SK-N-SH (cell line): ENCODE measurements at regions not wholly inside any gene's neighbourhood (a gene's known extent, or its start where the extent isn't known, plus 50 kb on each side); places are given as distances from the start of the nearest gene placed in this dataset.

Source experiments
- CTCF ChIA-PET: fragments of 300-600, 350-600 bp; formaldehyde crosslinking; extraction: SDS; loops from one replicate; lab custom pipeline; 2021; lab: Yijun Ruan, JAX
- POLR2A ChIA-PET: fragments of 350-600 bp; sonication (Branson Sonifier 250); formaldehyde crosslinking; extraction: SDS; loops from one replicate; lab custom pipeline; 2020; ENCODE audit warnings: antibody characterized with exemption, inconsistent platforms; lab: Yijun Ruan, JAX
- DNase-seq: peaks from one replicate; pipeline ENCODE4 v3.0.0; 2012
- H2AFZ ChIP-seq: fragments of 200-600 bp; sonication (generic); 2 replicates; pipeline ENCODE4 v1.8.1; 2016; ENCODE audit warnings: antibody characterized with exemption, mild to moderate bottlenecking, low read depth
- H3F3A ChIP-seq: fragments of 200-600 bp; sonication (generic); replicated peaks from 2 replicates; pipeline ENCODE3; 2016; ENCODE audit warnings: antibody characterized with exemption, mild to moderate bottlenecking; ENCODE audit not compliant: insufficient read depth
- H3K27ac ChIP-seq, 2 experiments: fragments of 200-500 bp in 1 of 2; fragments of 200-600 bp in 1 of 2; sonication (Bioruptor generic) in 1 of 2; sonication (generic), shearing (Covaris generic) in 1 of 2; 2 replicates each; pipeline versions ENCODE4 v1.5.1 to v1.6.1; 2014 to 2016; ENCODE audit warnings: low read depth in 2 of 2, inconsistent platforms in 1 of 2, low read length in 1 of 2, mild to moderate bottlenecking in 1 of 2, mixed read lengths in 1 of 2
- H3K27me3 ChIP-seq: fragments of 200-600 bp; sonication (generic), shearing (Covaris generic); 2 replicates; pipeline ENCODE4 v1.6.1; 2016; ENCODE audit warnings: mixed run types; ENCODE audit not compliant: insufficient read depth
- H3K36me3 ChIP-seq, 2 experiments: fragments of 200-500 bp in 1 of 2; fragments of 200-600 bp in 1 of 2; sonication (Bioruptor generic) in 1 of 2; sonication (generic) in 1 of 2; replicated peaks in 1 of 2; 2 replicates each; pipeline versions ENCODE3 to v1.5.1; 2014 to 2016; ENCODE audit warnings: low read length in 1 of 2, mild to moderate bottlenecking in 1 of 2; ENCODE audit not compliant: insufficient read depth in 2 of 2, control insufficient read depth in 1 of 2
- H3K4me1 ChIP-seq, 2 experiments: fragments of 200-500 bp in 1 of 2; fragments of 200-600 bp in 1 of 2; sonication (Bioruptor generic) in 1 of 2; sonication (generic), shearing (Covaris generic) in 1 of 2; 2 replicates each; pipeline versions ENCODE4 v1.5.1 to v1.6.1; 2014 to 2016; ENCODE audit warnings: low read depth in 1 of 2, low read length in 1 of 2, mixed run types in 1 of 2; ENCODE audit not compliant: insufficient read depth in 2 of 2, control insufficient read depth in 1 of 2
- H3K4me2 ChIP-seq: fragments of 200-600 bp; sonication (generic), shearing (Covaris generic); 2 replicates; pipeline ENCODE4 v1.6.1; 2017; ENCODE audit warnings: mixed run types
- H3K4me3 ChIP-seq, 2 experiments: fragments of 200-500 bp in 1 of 2; fragments of 200-600 bp in 1 of 2; sonication (Bioruptor generic) in 1 of 2; sonication (generic), shearing (Covaris generic) in 1 of 2; 2 replicates each; pipeline versions ENCODE4 v1.5.1 to v1.8.1; 2014 to 2016; ENCODE audit warnings: low read depth in 2 of 2, inconsistent platforms in 1 of 2, low read length in 1 of 2, mild to moderate bottlenecking in 1 of 2, mixed read lengths in 1 of 2, moderate library complexity in 1 of 2
- H3K79me2 ChIP-seq: fragments of 200-600 bp; sonication (generic); 2 replicates; pipeline ENCODE4 v1.8.1; 2017; ENCODE audit warnings: mild to moderate bottlenecking; ENCODE audit not compliant: insufficient read depth
- H3K9ac ChIP-seq: fragments of 200-600 bp; sonication (generic); 2 replicates; pipeline ENCODE4 v1.6.1; 2017; ENCODE audit warnings: mixed run types
- H3K9me2 ChIP-seq: fragments of 200-600 bp; sonication (generic); 2 replicates; pipeline ENCODE4 v1.6.1; 2017; ENCODE audit warnings: mixed run types
- H3K9me3 ChIP-seq: fragments of 200-600 bp; sonication (generic); 2 replicates; pipeline ENCODE4 v1.6.1; 2017; ENCODE audit warnings: mixed run types, mild to moderate bottlenecking, moderate library complexity
- H4K20me1 ChIP-seq: fragments of 200-600 bp; sonication (generic); 2 replicates; pipeline ENCODE4 v1.6.1; 2017; ENCODE audit warnings: mild to moderate bottlenecking, mixed run types; ENCODE audit not compliant: insufficient read depth
- CTCF ChIP-seq: fragments of 200-600 bp; sonication (generic); IDR thresholded peaks from 2 replicates; pipeline ENCODE4 v1.6.1; 2017; ENCODE audit warnings: antibody characterized with exemption, mild to moderate bottlenecking, moderate library complexity
- ELF1 ChIP-seq: IDR thresholded peaks from 2 replicates; pipeline ENCODE4 v1.4.0; 2012
- EP300 ChIP-seq, 2 experiments: IDR thresholded peaks; 2 replicates each; pipeline versions ENCODE4 v1.4.0 to v1.6.1; 2012; ENCODE audit warnings: borderline replicate concordance in 1 of 2, low read depth in 1 of 2, low read length in 1 of 2
- FOSL2 ChIP-seq: IDR thresholded peaks from 2 replicates; pipeline ENCODE4 v1.4.0; 2012; ENCODE audit warnings: low read depth, mild to moderate bottlenecking, moderate library complexity, borderline replicate concordance
- FOXJ3 ChIP-seq: sonication (generic); formaldehyde crosslinking; IDR thresholded peaks from 2 replicates; pipeline ENCODE4 v1.5.1; 2020; ENCODE audit warnings: mild to moderate bottlenecking, missing genetic modification reagents
- MEF2A ChIP-seq: IDR thresholded peaks from 2 replicates; pipeline ENCODE4 v1.4.0; 2012; ENCODE audit warnings: low read depth, borderline replicate concordance
- MXI1 ChIP-seq: IDR thresholded peaks from 2 replicates; pipeline ENCODE4 v1.6.1; 2012; ENCODE audit warnings: mild to moderate bottlenecking, low read depth, low read length, improper control_type of control experiment
- NFIC ChIP-seq: IDR thresholded peaks from 2 replicates; pipeline ENCODE4 v1.4.0; 2012; ENCODE audit warnings: borderline replicate concordance
- NRF1 ChIP-seq: IDR thresholded peaks from 2 replicates; pipeline ENCODE4 v1.6.1; 2012; ENCODE audit warnings: low read depth, mild to moderate bottlenecking, low read length
- POLR2AphosphoS5 ChIP-seq: IDR thresholded peaks from 2 replicates; pipeline ENCODE4 v1.6.1; 2012; ENCODE audit warnings: low read depth, low read length
- RCOR1 ChIP-seq: fragments of 150-350 bp; IDR thresholded peaks from 2 replicates; pipeline ENCODE4 v1.6.1; 2017; ENCODE audit warnings: antibody characterized with exemption, low read length
- RFX5 ChIP-seq: IDR thresholded peaks from 2 replicates; pipeline ENCODE4 v1.6.1; 2012; ENCODE audit warnings: mild to moderate bottlenecking, improper control_type of control experiment, low read length
- SIN3A ChIP-seq: IDR thresholded peaks from 2 replicates; pipeline ENCODE4 v1.6.1; 2012; ENCODE audit warnings: low read depth, mild to moderate bottlenecking, low read length, moderate library complexity, borderline replicate concordance
- SMC3 ChIP-seq: IDR thresholded peaks from 2 replicates; pipeline ENCODE4 v1.6.1; 2012; ENCODE audit warnings: low read depth, low read length, improper control_type of control experiment
- WGBS: methylation state at CpG from one replicate; pipeline ENCODE4 v1.1.6; 2017; ENCODE audit warnings: low lambda C conversion rate; 5-methylcytosine and 5-hydroxymethylcytosine counted together

GRCh38 chr6:88321306-88321705, 155.2 kb upstream of the CNR1 start:
- H3K9me3 ChIP-seq, result no peaks in the 10 kb centered on the region
- CTCF ChIA-PET, result no interaction called here
- TF ChIP-seq SIN3A (no peak), SMC3 (no peak), POLR2AphosphoS5 (no peak), RCOR1 (no peak), CTCF (no peak), NRF1 (no peak)
- H3K27ac ChIP-seq, result no peak overlapping the region
- 16% methylated on average over 1 of the region's 1 CpG for WGBS
- H3K4me1 ChIP-seq, result no peaks in the 10 kb centered on the region; a peak in 1 of 4 replicates
- H3K27me3 ChIP-seq, result no peaks in the 10 kb centered on the region; the same call in 1 of the 2 replicates
- DNase-seq, result no peak
- no peak overlapping the region for H3K9ac ChIP-seq
- H3F3A ChIP-seq, result no peaks in the 10 kb centered on the region
- H3K4me3 ChIP-seq, result no peak overlapping the region
- H3K9me2 ChIP-seq, result no peaks in the 10 kb centered on the region
- H4K20me1 ChIP-seq, result no peaks in the 10 kb centered on the region
- H3K36me3 ChIP-seq, result no peaks in the 10 kb centered on the region
- H3K4me2 ChIP-seq, result no peak overlapping the region
- no peak overlapping the region for H2AFZ ChIP-seq
- H3K79me2 ChIP-seq, result no peaks in the 10 kb centered on the region
- POLR2A ChIA-PET, result no interaction called here

- no peak overlapping the region for H3K4me3 ChIP-seq
- no peaks in the 10 kb centered on the region for H3K36me3 ChIP-seq
- no peaks in the 10 kb centered on the region for H3K27me3 ChIP-seq
- H3K4me1 ChIP-seq, result no peaks in the 10 kb centered on the region
- no peak overlapping the region for H2AFZ ChIP-seq
- no peak for DNase-seq
- no peaks in the 10 kb centered on the region for H3K9me2 ChIP-seq
- 54% methylated on average over 4 of the region's 10 CpGs for WGBS
- H3K9ac ChIP-seq, result no peak overlapping the region
- 0 out of 2 replicates have a peak, but pooled peaks cover 2% of the 10 kb centered on the region for H3K9me3 ChIP-seq
- ChIA-PET CTCF (interaction anchor here (1.4 kb wide), 1 partner anchor 21 kb away, joined by 3 read pairs; no protein-coding TSS in a partner anchor), POLR2A (no interaction called here)
- TF ChIP-seq POLR2AphosphoS5, result no peak
- TF ChIP-seq NFIC, result no peak
- no peak for TF ChIP-seq SMC3
- no peak for TF ChIP-seq RFX5
- no peak for TF ChIP-seq EP300 (IDR thresholded peaks at IDR 0.05; ENCODE audit: borderline replicate concordance in 1 of 2, low read depth in 1 of 2, low read length in 1 of 2)
- no peak for TF ChIP-seq MXI1
- no peak for TF ChIP-seq MEF2A
- no peak for TF ChIP-seq SIN3A
- TF ChIP-seq NRF1, result no peak
- no peak for TF ChIP-seq FOSL2
- TF ChIP-seq FOXJ3 (CRISPR knock-in tag), result no peak
- no peak for TF ChIP-seq ELF1
- H3K79me2 ChIP-seq, result no peaks in the 10 kb centered on the region
- H3F3A ChIP-seq, result no peaks in the 10 kb centered on the region
- no peaks in the 10 kb centered on the region for H4K20me1 ChIP-seq
- H3K4me2 ChIP-seq, result no peak overlapping the region
- no peak overlapping the region for H3K27ac ChIP-seq
These were observed 145.4 kb upstream of the CNR1 start for GRCh38 chr6:88311561-88311960.
